ENCODE measurements at regions not wholly inside any gene's neighbourhood (a gene's known extent, or its start where the extent isn't known, plus 50 kb on each side); places are given as distances from the start of the nearest gene placed in this dataset.

DNA sequence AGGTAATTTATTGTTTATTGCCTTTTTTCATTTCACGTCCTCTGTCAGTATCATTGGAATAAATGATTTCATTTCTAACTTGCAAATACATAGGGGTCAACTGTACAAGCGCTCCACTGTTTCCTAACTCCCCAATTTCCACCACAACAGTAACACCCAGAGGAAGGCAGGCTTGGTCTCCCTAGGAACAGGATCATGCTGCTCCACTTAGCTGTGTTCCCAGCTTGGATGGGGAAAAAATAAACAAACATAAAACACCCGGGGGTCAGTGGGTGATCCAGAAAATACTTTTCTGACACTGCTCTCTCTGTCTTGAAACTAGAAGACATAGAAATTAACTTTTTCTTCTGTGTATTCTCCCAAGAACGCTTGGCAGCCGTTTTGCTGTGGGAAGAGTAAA, 772.5 kb downstream of the TRIML1 start:
- Histone ChIP-seq H3K27me3 (no peaks in the 10 kb centered on the region), H3K36me3 (no peaks in the 10 kb centered on the region), H3K9me3 (no peaks in the 10 kb centered on the region), H3K27ac (no peak overlapping the region), H3K4me3 (no peak overlapping the region), H3K4me1 (no peaks in the 10 kb centered on the region)
- intact Hi-C loops (cut with DNase I): no loop called here
- no peak for DNase-seq
- TF ChIP-seq, protein P1, sequence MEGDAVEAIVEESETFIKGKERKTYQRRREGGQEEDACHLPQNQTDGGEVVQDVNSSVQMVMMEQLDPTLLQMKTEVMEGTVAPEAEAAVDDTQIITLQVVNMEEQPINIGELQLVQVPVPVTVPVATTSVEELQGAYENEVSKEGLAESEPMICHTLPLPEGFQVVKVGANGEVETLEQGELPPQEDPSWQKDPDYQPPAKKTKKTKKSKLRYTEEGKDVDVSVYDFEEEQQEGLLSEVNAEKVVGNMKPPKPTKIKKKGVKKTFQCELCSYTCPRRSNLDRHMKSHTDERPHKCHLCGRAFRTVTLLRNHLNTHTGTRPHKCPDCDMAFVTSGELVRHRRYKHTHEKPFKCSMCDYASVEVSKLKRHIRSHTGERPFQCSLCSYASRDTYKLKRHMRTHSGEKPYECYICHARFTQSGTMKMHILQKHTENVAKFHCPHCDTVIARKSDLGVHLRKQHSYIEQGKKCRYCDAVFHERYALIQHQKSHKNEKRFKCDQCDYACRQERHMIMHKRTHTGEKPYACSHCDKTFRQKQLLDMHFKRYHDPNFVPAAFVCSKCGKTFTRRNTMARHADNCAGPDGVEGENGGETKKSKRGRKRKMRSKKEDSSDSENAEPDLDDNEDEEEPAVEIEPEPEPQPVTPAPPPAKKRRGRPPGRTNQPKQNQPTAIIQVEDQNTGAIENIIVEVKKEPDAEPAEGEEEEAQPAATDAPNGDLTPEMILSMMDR (IDR thresholded peaks at IDR 0.05): no peak
- no peak for ATAC-seq

DNA sequence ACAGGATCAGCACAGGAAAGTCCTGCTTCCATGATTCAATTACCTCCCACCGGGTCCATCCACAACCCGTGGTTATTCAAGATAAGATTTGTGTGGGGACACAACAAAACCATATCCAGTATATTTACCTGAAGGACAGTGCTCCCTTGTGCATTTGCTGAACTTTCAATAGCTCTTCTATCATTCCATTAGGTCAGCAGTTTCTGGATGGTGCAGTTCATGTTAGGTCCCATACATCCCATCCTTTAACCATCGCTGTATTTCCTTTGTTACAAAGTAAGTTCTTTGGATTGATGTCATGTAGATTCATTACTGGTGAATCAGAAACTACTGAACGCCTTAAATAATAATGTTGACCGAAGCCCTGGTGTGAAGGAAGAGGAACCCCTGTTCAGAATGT, 775.9 kb downstream of the TRIML1 start:
- no peaks in the 10 kb centered on the region for H3K36me3 ChIP-seq
- no peak overlapping the region for H3K27ac ChIP-seq
- H3K4me3 ChIP-seq: no peak overlapping the region
- H3K4me1 ChIP-seq: no peaks in the 10 kb centered on the region
- no peaks in the 10 kb centered on the region for H3K27me3 ChIP-seq
- TF ChIP-seq, protein P1 (IDR thresholded peaks at IDR 0.05): no peak
- ATAC-seq (no peak), DNase-seq (no peak)
- intact Hi-C loops (cut with DNase I): no loop called here
- no peaks in the 10 kb centered on the region for H3K9me3 ChIP-seq

DNA sequence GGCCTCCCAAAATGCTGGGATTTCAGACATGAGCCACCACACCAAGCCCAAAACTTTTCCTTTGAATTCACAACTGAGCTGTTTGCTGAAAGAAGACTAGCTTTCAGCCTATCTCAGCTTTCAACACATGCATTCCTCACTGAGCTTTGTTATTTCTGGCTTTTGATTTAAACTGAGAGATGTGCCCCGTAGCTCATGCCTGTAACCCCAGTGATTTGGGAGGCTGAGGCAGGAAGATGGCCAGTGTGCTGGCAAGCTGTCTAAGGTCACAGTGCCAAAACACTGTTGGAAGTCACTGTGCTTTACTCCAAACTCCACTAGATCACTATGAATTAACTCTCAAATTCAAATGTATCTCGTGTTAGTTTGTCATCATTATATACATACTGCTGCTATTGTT, 779.5 kb downstream of the TRIML1 start:
- ATAC-seq (no peak), DNase-seq (no peak)
- Histone ChIP-seq H3K27ac (no peak overlapping the region), H3K4me1 (no peaks in the 10 kb centered on the region), H3K9me3 (no peaks in the 10 kb centered on the region), H3K27me3 (no peaks in the 10 kb centered on the region), H3K36me3 (no peaks in the 10 kb centered on the region), H3K4me3 (no peak overlapping the region)
- TF ChIP-seq, protein P1 (IDR thresholded peaks at IDR 0.05): no peak
- intact Hi-C loops (cut with DNase I): no loop called here

DNA sequence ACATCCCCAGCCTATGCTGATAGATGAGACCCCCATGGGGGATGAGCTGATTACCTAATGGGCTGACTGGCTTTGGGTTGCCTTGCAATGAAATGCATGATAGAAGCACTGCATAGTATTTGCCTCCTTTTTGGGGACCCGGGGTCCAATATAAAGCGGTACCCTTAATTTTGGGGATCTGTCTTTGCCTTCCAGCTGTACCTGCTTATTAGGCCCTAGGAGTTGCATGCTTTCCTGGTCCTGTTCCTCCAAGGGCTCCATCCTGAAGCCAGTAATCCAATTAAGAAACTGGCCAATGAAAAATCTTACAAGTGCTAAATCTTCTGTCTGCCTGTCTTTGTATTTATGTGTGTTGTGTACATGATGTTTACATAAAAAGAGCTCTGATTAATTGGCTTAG, 791.6 kb downstream of the TRIML1 start:
- no peak overlapping the region for H3K4me3 ChIP-seq
- intact Hi-C loops (cut with DNase I): no loop called here
- no peak overlapping the region for H3K27ac ChIP-seq
- no peaks in the 10 kb centered on the region for H3K9me3 ChIP-seq
- H3K27me3 ChIP-seq: no peaks in the 10 kb centered on the region
- no peaks in the 10 kb centered on the region for H3K4me1 ChIP-seq
- TF ChIP-seq, protein P1 (IDR thresholded peaks at IDR 0.05): no peak
- H3K36me3 ChIP-seq: no peaks in the 10 kb centered on the region
- ATAC-seq (no peak), DNase-seq (no peak)

DNA sequence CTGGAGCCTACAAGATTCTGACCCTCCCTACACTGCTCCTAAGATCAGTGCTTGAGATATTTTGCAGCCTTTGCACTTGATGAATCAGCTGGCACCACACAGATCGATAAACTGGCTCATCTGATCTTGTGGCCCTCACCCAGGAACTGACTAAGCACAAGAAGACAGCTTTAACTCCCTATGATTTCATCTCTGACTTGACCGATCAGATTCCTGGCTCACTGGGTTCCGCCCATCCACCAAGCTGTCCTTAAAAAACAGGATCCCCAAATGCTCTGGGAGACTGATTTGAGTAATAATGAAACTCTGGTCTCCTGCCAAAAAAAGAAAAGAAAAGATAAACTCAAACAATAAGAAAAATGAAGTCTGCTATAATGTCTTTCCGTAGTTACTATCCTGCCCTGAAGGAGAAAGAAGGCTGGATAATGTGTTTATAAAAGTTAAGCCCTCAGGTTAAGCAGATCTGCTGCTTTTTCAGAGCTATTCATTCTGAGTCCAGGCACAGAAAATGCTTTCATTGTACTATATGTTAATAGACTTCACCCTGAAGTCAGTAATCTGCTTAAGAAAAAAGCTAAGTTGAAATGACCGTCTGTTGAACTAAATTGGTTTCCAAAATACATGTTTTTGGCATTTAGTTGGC, 795.2 kb downstream of the TRIML1 start:
- ATAC-seq (no peak), DNase-seq (no peak)
- no peaks in the 10 kb centered on the region for H3K36me3 ChIP-seq
- no peaks in the 10 kb centered on the region for H3K9me3 ChIP-seq
- H3K4me3 ChIP-seq: no peak overlapping the region
- H3K27me3 ChIP-seq: no peaks in the 10 kb centered on the region
- no peaks in the 10 kb centered on the region for H3K4me1 ChIP-seq
- intact Hi-C loops (cut with DNase I): no loop called here
- no peak overlapping the region for H3K27ac ChIP-seq
- TF ChIP-seq, protein P1 (IDR thresholded peaks at IDR 0.05): no peak
